Breast epithelium (tissue), 3 donors: ENCODE measurements at regions not wholly inside any gene's neighbourhood (a gene's known extent, or its start where the extent isn't known, plus 50 kb on each side); places are given as distances from the start of the nearest gene placed in this dataset.

Source experiments
- CTCF ChIP-seq, 3 donors: fragments of 450-650 bp; IDR thresholded peaks; one replicate each; pipeline ENCODE4 v1.5.1; 2016 to 2017; ENCODE audit warnings: antibody characterized with exemption in 3 of 3, mild to moderate bottlenecking in 3 of 3, moderate library complexity in 3 of 3
- POLR2A ChIP-seq: fragments of 450-650 bp; IDR thresholded peaks from one replicate; pipeline ENCODE4 v1.6.1; 2016; ENCODE audit warnings: antibody characterized with exemption, mild to moderate bottlenecking, moderate library complexity

- TF ChIP-seq CTCF (IDR thresholded peaks at IDR 0.05) (no peak), POLR2A (no peak)
Measured at GRCh38 chr3:107882881-107883280, 207.9 kb downstream of the CD47 start.
